Pons (tissue), 1 donor: ENCODE measurements at regions not wholly inside any gene's neighbourhood (a gene's known extent, or its start where the extent isn't known, plus 50 kb on each side); places are given as distances from the start of the nearest gene placed in this dataset.
A peak's percentile ranks its signal among the peaks of the same experiment; 100 is the strongest.

Experiments
- DNase-seq: peaks from one replicate; pipeline ENCODE4 v3.0.0-alpha.2; 2016; ENCODE audit warnings: low spot score

- DNase-seq, result no peak
Measured at GRCh38 chr18:51582551-51582950, 385.1 kb upstream of the MEX3C start.

- no peak for DNase-seq
Measured at GRCh38 chr18:51588616-51589015, 391.1 kb upstream of the MEX3C start.

GRCh38 chr18:51593931-51594330 lies 396.4 kb upstream of the MEX3C start:
- no peak for DNase-seq

DNA sequence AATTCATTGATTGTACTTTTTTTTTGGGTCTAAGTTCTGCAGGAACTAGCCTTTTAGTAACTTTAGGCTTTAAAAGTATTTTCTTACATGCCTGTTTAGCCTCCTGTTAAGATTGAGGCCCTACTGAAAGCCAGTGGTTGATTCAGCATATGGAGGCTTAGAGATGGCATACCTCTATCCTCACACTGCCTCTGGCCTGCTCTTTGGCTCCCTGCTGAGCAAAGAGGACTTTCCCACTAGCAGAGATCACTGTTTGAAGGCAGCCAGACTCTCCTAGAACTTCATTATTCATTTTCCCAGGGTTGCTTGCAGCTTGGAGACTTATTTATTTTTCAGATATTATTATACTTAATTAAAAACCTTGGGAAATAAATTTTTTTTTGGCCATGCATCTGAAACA lies 405.6 kb upstream of the MEX3C start:
- DNase-seq, result no peak

DNA sequence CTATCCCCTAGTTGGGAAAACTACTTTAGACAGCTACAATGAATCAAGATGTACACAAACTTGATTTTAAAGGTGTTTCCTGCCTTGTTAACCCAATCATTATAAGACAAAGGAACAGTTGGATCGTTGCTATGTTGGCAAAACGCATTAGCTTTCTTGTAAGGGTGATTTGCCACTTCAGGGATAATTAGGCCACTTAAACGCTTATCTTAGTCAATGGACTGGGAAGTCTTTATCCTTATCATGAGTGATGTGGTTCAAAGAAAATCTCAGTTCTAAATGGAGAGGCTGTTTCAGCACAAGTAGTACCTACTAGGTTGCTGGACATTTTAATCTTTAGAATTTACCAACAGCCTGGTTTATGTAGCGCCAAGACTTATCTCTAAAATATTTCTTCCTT lies 406.1 kb upstream of the MEX3C start:
- no peak for DNase-seq

DNA sequence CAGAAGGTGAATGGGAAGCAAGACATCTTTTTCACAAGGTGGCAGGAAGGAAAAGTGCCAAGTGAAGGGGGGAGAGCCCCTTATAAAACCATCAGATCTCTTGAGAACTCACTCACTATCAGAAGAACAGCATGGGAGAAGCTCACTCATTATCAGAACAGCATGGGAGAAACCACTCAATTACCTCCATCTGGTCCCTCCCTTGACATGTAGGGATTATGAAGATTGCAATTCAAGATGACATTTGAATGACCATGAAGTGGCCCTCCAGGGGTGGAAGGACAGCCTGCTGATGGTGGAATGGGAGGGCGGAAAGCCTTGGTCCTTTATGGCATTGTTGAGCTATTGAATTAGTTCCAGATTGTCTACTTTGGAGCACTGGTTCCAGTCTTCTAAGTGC lies 413.0 kb upstream of the MEX3C start:
- DNase-seq, result no peak

GRCh38 chr18:51611326-51611725 lies 413.8 kb upstream of the MEX3C start:
- DNase-seq, result no peak

GRCh38 chr18:51614033-51614432 lies 416.6 kb upstream of the MEX3C start:
- DNase-seq, result no peak

DNA sequence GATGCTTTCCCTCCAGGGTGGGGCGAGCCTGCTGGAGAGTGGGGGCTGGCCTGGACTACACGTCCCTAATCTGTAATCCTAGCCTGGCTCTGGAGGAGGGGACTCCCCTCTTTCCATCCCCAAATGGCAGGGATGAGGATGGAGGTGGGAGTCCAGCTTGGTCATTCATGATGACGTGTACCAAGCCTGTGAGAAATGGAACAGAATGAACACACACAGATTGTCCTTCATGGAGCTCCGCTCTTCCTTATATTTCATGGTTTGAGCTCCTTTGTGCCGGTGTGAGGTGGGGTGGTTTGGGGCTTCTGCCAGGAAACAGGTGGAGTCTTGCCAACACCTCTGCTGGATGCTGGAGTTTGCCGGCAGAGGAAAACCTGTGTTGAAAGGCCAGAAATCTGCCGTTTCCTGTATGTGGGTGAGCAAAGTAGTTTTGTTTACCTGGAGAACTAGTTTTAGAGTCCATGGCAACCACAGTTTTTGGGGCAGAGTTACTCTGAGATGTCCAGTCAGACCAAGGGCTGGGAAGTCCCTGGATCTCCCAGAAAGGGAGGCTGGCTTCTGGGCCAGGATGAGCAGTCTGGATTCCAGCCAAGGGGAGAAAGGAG lies 417.6 kb upstream of the MEX3C start:
- no peak for DNase-seq

DNA sequence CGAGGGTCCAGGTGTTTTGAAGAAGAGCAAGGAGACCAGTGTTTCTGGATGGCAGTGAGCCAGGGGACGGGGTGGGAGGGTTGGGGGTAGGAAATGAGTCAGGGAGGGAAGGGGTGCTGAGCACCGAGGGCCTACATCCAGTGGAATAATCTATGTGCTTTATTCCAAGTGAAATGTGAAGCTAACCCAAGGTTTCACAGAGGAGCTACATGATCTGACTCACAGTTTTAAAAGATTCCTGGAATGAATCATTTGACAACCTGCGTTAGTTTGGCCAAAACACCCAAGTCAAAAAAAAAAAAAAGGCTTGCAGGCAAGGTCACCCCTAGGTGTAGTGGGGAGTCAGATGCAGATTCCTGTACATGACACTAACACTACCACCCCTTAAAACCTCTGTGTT lies 419.7 kb upstream of the MEX3C start:
- DNase-seq, result no peak

GRCh38 chr18:51617572-51618260 lies 420.2 kb upstream of the MEX3C start:
- DNase-seq, result no peak

DNA sequence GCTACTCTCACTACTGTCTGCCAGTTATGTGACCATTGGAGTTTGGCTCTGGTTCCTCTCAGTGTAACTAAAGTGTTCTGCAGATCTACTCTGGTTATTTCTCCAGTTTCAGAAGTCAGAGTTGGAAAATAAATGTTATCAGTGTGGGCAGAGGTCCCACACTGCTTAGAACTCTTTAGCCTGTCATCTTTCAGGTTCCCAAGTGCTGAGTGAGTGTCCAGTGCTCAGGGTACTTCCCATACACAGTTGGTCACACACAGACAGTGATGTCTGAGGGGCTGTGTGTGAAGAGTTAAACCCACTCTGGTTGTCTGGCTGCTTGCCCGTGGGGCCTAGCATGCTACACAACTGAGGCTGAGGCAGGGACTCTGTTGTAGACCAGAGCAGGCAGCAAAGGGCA lies 421.8 kb upstream of the MEX3C start:
- no peak for DNase-seq

DNA sequence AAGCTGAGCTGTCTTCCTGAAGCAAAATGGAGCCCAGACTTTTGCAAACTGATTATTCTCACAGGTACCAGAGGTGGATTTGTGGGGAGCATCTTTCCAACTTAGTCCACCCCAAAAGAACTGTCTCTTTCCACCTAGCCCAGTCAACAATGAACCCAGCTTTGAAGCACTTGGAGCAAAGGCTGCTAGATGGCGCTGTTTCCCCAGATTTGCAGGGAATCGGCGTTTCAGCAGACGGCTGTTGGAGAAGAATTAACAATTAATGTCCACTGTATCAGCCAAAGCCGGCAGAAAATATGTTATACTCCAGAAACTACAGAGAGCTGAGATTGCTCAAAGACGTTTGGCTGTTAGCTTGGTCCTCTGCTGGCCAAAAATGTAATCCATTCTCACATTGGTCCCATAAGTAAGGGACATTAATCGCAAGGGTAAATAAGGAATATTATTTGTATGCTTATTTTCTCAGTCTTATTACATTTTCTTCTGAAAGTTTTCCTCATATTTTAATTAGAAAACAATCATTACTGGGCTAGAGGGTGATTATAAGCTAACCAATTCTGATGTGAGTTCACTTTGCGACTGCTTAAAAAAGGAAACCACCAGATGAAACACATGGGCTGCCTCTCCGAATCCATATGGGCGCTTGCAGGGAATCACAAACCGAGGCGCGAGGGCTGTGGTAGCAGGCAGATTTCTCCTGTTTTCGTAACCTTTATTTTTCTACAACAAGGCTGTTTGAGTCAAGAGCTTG lies 423.8 kb upstream of the MEX3C start:
- peak; percentile 73 for DNase-seq

DNA sequence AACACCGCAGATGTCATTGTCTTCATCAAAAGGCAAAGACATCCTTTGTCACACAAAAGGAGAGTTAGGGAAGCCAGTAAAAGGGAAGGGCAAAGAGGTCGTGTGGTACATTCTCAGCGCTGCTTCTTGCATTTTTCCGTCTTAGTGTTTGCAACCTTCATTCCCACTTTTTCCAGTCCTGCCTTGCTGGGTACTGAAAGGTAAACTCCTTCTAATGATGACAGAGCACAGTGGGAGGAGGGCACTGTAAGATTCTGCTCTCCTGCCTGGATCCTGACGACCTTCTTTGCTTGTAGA lies 424.3 kb upstream of the MEX3C start:
- no peak for DNase-seq

DNA sequence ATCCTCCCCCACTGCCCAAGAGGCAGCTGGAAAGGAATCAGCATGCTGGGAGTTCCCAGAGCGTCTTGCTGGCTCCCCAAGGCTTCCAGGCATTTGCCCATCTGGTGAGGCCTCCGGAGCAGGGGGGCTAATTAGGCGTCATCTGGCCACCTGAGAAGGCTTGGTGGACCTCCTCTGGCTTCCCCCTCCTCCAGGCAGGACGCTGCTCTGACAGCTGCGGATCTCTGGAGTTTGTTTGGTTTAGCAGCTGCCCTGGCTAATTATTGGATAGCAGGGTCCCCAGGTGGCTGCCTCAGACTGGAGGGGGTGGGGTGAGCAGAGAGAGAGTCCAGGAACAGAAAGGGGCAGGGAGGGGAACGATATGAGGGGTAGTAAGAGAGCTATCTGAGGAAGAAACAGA lies 425.2 kb upstream of the MEX3C start:
- no peak for DNase-seq

- no peak for DNase-seq
Measured at GRCh38 chr18:51623653-51624052, 426.2 kb upstream of the MEX3C start.

DNA sequence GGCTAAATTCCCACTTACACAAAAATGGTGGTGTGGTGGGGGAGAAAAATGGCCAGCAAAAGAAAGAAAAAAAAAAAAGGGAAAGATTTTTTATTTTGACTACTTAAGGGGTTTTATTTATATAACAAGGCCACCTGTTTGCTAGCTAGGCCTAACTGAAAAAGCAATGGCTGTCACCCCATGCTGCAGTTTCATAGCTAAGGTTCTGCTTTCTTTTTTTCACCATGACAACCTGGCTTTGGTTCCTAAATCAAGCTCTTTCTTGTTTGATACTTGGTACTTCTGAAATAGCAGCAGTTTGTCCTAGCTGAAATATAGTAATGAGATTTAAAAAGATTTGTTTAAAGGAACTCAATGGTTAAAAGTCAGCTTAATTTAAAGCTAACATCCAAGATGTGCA lies 433.2 kb upstream of the MEX3C start:
- no peak for DNase-seq

DNA sequence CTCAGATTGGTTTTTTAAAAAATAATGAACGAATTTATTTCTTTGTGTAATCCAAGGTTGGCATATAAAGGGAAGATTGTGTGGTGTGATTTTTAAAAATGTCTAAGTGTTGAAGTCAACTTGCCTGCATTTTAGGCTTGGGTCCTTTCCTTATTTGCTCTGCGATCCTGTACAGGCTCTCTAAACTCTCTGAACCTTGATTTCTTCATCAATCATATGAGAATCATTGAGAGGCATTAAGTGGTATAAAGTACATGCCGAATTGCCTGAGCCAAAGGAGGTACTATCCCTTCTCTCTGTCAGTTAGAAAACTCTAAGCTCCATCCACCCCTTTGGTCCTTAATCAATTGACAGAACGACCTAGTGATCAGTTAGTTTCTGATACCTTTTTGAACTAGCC lies 440.4 kb upstream of the MEX3C start:
- no peak for DNase-seq

DNA sequence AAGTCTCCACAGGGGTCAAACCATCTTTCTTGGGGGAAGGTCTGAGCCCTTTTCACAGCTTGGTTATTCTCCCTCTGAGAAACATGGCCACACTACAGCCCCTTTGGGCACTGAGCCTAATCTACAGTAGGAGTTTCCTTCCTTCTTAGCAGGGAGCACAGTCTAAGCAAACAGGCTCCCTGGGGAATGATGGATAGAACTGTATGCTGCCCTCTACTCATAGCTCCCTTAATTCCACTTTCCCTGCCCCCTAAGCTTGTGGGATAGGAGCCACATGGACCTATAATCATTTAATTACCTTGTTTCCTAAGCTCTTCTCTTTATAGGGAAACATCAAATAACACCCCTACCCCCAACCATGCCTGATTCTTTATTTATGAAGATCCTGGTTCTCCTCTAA lies 442.1 kb upstream of the MEX3C start:
- no peak for DNase-seq

GRCh38 chr18:51643483-51643882 lies 446.0 kb upstream of the MEX3C start:
- no peak for DNase-seq

- DNase-seq, result no peak
Measured at GRCh38 chr18:51645607-51646006, 448.1 kb upstream of the MEX3C start.

- DNase-seq, result no peak
Measured at GRCh38 chr18:51647346-51647745, 449.9 kb upstream of the MEX3C start.

DNA sequence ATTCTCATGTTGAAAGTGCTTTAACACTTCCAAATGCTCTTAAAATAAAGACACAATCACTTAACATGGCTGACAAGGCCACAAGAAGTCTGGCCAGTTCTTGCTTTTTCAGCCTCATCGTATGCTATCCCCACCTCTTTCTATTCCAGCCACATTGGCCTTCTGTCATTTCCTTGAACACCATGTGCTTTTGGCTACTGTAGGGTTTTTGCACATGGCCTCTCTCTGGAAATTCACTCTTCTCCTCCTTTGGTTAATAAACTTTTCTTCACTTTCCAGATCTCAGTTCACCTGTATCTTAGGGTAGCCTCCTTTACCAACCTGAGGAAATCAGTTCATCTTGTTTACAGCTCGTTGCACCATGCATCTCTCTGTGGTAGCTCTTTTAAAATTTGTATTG lies 450.5 kb upstream of the MEX3C start:
- no peak for DNase-seq

GRCh38 chr18:51649796-51650195 lies 452.3 kb upstream of the MEX3C start:
- no peak for DNase-seq
